IMR-90 (cell line): ENCODE measurements at regions not wholly inside any gene's neighbourhood (a gene's known extent, or its start where the extent isn't known, plus 50 kb on each side); places are given as distances from the start of the nearest gene placed in this dataset.

Experiments
- ATAC-seq: fragments of 200-7000 bp; cut with Tn5 transposase; 2 replicates; pipeline ENCODE4 v1.9.1; 2020; ENCODE audit warnings: low read depth, mild to moderate bottlenecking, moderate library complexity
- BruUV-seq: library from RNA; stranded (reverse); fragments of 400-500 nt; replicated peaks from 2 replicates; lab custom pipeline; 2021; lab: Mats Ljungman, UMichigan
- CTCF ChIA-PET: fragments of 300-600 bp; formaldehyde crosslinking; extraction: SDS; loops from one replicate; lab custom pipeline; 2021; ENCODE audit warnings: antibody characterized with exemption; lab: Yijun Ruan, JAX
- POLR2A ChIA-PET: fragments of 300-600 bp; sonication (Branson Sonifier 250); formaldehyde crosslinking; loops from one replicate; lab custom pipeline; 2022; ENCODE audit warnings: antibody characterized with exemption; ENCODE audit not compliant: unreplicated experiment; lab: Charles Lee
- DNase-seq: peaks from one replicate; pipeline ENCODE4 v3.0.0; 2013
- H2AFZ ChIP-seq: replicated peaks from 2 replicates; pipeline ENCODE3; 2013; ENCODE audit warnings: low read length, mild to moderate bottlenecking; ENCODE audit not compliant: poor library complexity
- H2AK5ac ChIP-seq: 2 replicates; pipeline ENCODE4 v1.6.1; 2013; ENCODE audit warnings: low read depth, low read length, inconsistent platforms
- H2AK9ac ChIP-seq: replicated peaks from 2 replicates; pipeline ENCODE3; 2013; ENCODE audit warnings: mild to moderate bottlenecking, low read depth, low read length, moderate library complexity; ENCODE audit not compliant: poor library complexity
- H2BK120ac ChIP-seq: 2 replicates; pipeline ENCODE4 v1.6.1; 2013; ENCODE audit warnings: low read depth, low read length, inconsistent platforms
- H2BK15ac ChIP-seq: 3 replicates; pipeline ENCODE4 v1.6.1; 2013; ENCODE audit warnings: low read depth, low read length, inconsistent platforms
- H2BK20ac ChIP-seq: 2 replicates; pipeline ENCODE4 v1.6.1; 2013; ENCODE audit warnings: low read depth, mild to moderate bottlenecking, inconsistent platforms, low read length, moderate library complexity
- H2BK5ac ChIP-seq: 2 replicates; pipeline ENCODE4 v1.6.1; 2013; ENCODE audit warnings: mild to moderate bottlenecking, low read depth, low read length, inconsistent platforms; ENCODE audit not compliant: poor library complexity, severe bottlenecking
- H3K14ac ChIP-seq: replicated peaks from 2 replicates; pipeline ENCODE4 v1.6.1; 2013; ENCODE audit warnings: low read depth, low read length, inconsistent platforms
- H3K18ac ChIP-seq: 2 replicates; pipeline ENCODE4 v1.6.1; 2013; ENCODE audit warnings: low read depth, low read length, control low read depth
- H3K23ac ChIP-seq: 2 replicates; pipeline ENCODE4 v1.6.1; 2013; ENCODE audit warnings: low read depth, low read length, inconsistent platforms
- H3K27ac ChIP-seq: 2 replicates; pipeline ENCODE4 v1.5.1; 2013; ENCODE audit warnings: mild to moderate bottlenecking, control low read depth, low read length; ENCODE audit not compliant: insufficient read depth
- H3K27me3 ChIP-seq: 2 replicates; pipeline ENCODE4 v1.6.1; 2013; ENCODE audit warnings: low read length; ENCODE audit not compliant: control insufficient read depth, insufficient read depth
- H3K36me3 ChIP-seq: 2 replicates; pipeline ENCODE4 v1.6.1; 2013; ENCODE audit warnings: low read length, mixed read lengths; ENCODE audit not compliant: control insufficient read depth, insufficient read depth
- H3K4ac ChIP-seq: 2 replicates; pipeline ENCODE4 v1.6.1; 2013; ENCODE audit warnings: low read depth, low read length, inconsistent platforms
- H3K4me1 ChIP-seq: 2 replicates; pipeline ENCODE4 v1.6.1; 2013; ENCODE audit warnings: low read length, mixed read lengths; ENCODE audit not compliant: control insufficient read depth, insufficient read depth
- H3K4me2 ChIP-seq: 2 replicates; pipeline ENCODE4 v1.6.1; 2013; ENCODE audit warnings: low read depth, mild to moderate bottlenecking, control low read depth, low read length, moderate library complexity
- H3K4me3 ChIP-seq: 2 replicates; pipeline ENCODE4 v1.5.1; 2013; ENCODE audit warnings: low read depth, mild to moderate bottlenecking, control low read depth, low read length, moderate library complexity; ENCODE audit not compliant: insufficient read depth
- H3K56ac ChIP-seq: 2 replicates; pipeline ENCODE4 v1.6.1; 2013; ENCODE audit warnings: low read length, inconsistent platforms; ENCODE audit not compliant: insufficient read depth; ENCODE audit errors: extremely low read depth
- H3K79me1 ChIP-seq, 2 experiments: 2 replicates each; pipeline ENCODE4 v1.6.1; 2013; ENCODE audit warnings: low read length in 2 of 2, inconsistent platforms in 1 of 2, low read depth in 1 of 2
- H3K9ac ChIP-seq: 2 replicates; pipeline ENCODE4 v1.6.1; 2013; ENCODE audit warnings: low read depth, low read length, control low read depth
- H3K9me1 ChIP-seq: 2 replicates; pipeline ENCODE4 v1.6.1; 2013; ENCODE audit warnings: low read length, inconsistent platforms; ENCODE audit not compliant: insufficient read depth
- H3K9me3 ChIP-seq: 2 replicates; pipeline ENCODE4 v1.6.1; 2013; ENCODE audit warnings: low read length; ENCODE audit not compliant: control insufficient read depth, insufficient read depth
- H4K20me1 ChIP-seq: 2 replicates; pipeline ENCODE4 v1.6.1; 2013; ENCODE audit warnings: low read length, inconsistent platforms; ENCODE audit not compliant: insufficient read depth
- H4K5ac ChIP-seq: 2 replicates; pipeline ENCODE4 v1.6.1; 2013; ENCODE audit warnings: mild to moderate bottlenecking, low read depth, low read length, control low read depth
- H4K8ac ChIP-seq, 2 experiments: 2 replicates each; pipeline ENCODE4 v1.6.1; 2013; ENCODE audit warnings: low read depth in 2 of 2, low read length in 2 of 2, control low read depth in 1 of 2, inconsistent platforms in 1 of 2
- H4K91ac ChIP-seq: 2 replicates; pipeline ENCODE4 v1.6.1; 2013; ENCODE audit warnings: low read depth, low read length, inconsistent platforms; ENCODE audit not compliant: insufficient read depth
- BHLHE40 ChIP-seq: fragments of 150-350 bp; IDR thresholded peaks from 2 replicates; pipeline ENCODE4 v1.6.1; 2016; ENCODE audit warnings: mild to moderate bottlenecking, low read depth, low read length
- CEBPB ChIP-seq: IDR thresholded peaks from 2 replicates; pipeline ENCODE4 v1.6.1; 2012; ENCODE audit warnings: low read depth, low read length, improper control_type of control experiment
- MAFK ChIP-seq: IDR thresholded peaks from 2 replicates; pipeline ENCODE4 v1.6.1; 2012; ENCODE audit warnings: low read depth, low read length, improper control_type of control experiment
- MAZ ChIP-seq: IDR thresholded peaks from 2 replicates; pipeline ENCODE4 v1.6.1; 2012; ENCODE audit warnings: low read depth, mild to moderate bottlenecking, low read length, improper control_type of control experiment, moderate library complexity, borderline replicate concordance
- MXI1 ChIP-seq: IDR thresholded peaks from 2 replicates; pipeline ENCODE4 v1.6.1; 2012; ENCODE audit warnings: low read depth, mild to moderate bottlenecking, low read length, moderate library complexity, borderline replicate concordance
- RCOR1 ChIP-seq: IDR thresholded peaks from 2 replicates; pipeline ENCODE4 v1.6.1; 2012; ENCODE audit warnings: mild to moderate bottlenecking, low read length, improper control_type of control experiment; ENCODE audit not compliant: insufficient replicate concordance
- SMC3 ChIP-seq: fragments of 150-350 bp; IDR thresholded peaks from 2 replicates; pipeline ENCODE4 v1.6.1; 2016; ENCODE audit warnings: low read depth, mild to moderate bottlenecking, antibody characterized with exemption, low read length, moderate library complexity
- WGBS, 2 experiments: methylation state at CpG; one replicate each; pipeline versions ENCODE4 v1.1.5 to v1.1.7; 2013; ENCODE audit warnings: missing lambda C conversion rate in 2 of 2; ENCODE audit not compliant: insufficient read length in 1 of 2; ENCODE audit errors: extremely low coverage in 2 of 2; 5-methylcytosine and 5-hydroxymethylcytosine counted together
- dilution Hi-C: fragments of 300-500 bp; cut with HindIII; formaldehyde crosslinking; loops from one replicate; pipeline ENCODE4 v1.14.3; 2018; ENCODE audit warnings: low sequenced_read_pairs; ENCODE audit not compliant: unreplicated experiment
- in situ Hi-C: fragments of 300-500 bp; cut with MboI; formaldehyde crosslinking; loops from 3 replicates; pipeline ENCODE4 v1.14.3; 2019; ENCODE audit warnings: low sequenced_read_pairs, inconsistent platforms, mixed read lengths
- intact Hi-C: fragments of 100-400 bp; cut with micrococcal nuclease; formaldehyde crosslinking; loops from 2 replicates; pipeline ENCODE4 v1.10.0; 2022
- TF ChIP-seq, protein P1 (sequence below): fragments of 150-350 bp; IDR thresholded peaks from 2 replicates; pipeline ENCODE4 v1.6.1; 2017; ENCODE audit warnings: mild to moderate bottlenecking, antibody characterized with exemption, low read length, low read depth
- TF ChIP-seq, protein P2 (sequence below): conservative IDR thresholded peaks from 2 replicates; pipeline ENCODE4 v1.5.1; 2012; ENCODE audit warnings: mild to moderate bottlenecking, low read depth, low read length, improper control_type of control experiment

DNA sequence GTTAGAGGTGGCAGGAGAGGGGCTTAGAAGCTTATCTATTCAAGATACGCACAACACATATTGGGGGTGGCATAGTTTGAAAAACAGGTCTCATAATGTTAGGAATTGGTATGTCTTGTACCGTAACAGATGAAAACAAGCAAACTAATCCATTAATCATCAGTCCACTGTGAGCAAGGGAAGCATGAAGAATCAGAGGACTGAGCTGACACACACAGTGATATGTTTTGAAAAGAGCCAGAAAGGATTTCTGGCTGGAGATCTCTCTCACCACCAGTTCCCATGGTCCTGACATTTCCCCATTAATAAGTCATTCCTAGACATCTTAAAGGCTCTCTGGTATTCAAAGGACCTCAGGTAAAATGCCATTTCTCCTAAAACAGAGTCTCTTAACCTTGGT lies 158.8 kb upstream of the PHACTR1 start:
- Histone ChIP-seq H3K56ac (no peak overlapping the region), H2BK20ac (no peak overlapping the region), H3K4me1 (no peaks in the 10 kb centered on the region), H3K9ac (no peak overlapping the region), H2AK9ac (no peak overlapping the region), H2AK5ac (no peak overlapping the region), H3K27ac (no peak overlapping the region), H2BK15ac (no peak overlapping the region), H2BK120ac (no peak overlapping the region), H4K91ac (no peak overlapping the region), H3K4me2 (no peak overlapping the region), H4K5ac (no peak overlapping the region), H3K23ac (no peak overlapping the region), H3K18ac (no peak overlapping the region), H3K36me3 (no peaks in the 10 kb centered on the region), H4K20me1 (no peaks in the 10 kb centered on the region), H2AFZ (no peak overlapping the region), H3K14ac (no peak overlapping the region), H3K4ac (no peak overlapping the region), H2BK5ac (no peak overlapping the region), H3K9me3 (peaks cover 10% of the 10 kb centered on the region), H3K27me3 (no peaks in the 10 kb centered on the region; the same call in 1 of the 2 replicates), H3K9me1 (no peaks in the 10 kb centered on the region), H4K8ac (no peak overlapping the region), H3K4me3 (no peak overlapping the region), H3K79me1 (no peaks in the 10 kb centered on the region)
- in situ Hi-C loops, result no loop called here
- intact Hi-C loops, result no loop called here
- dilution Hi-C loops, result no loop called here
- ChIA-PET CTCF (no interaction called here), POLR2A (no interaction called here)
- BruUV-seq, result no TSS peak
- no peak for DNase-seq
- no CpG with 5 or more reads among the region's 2 CpGs for WGBS, 2 experiments
- TF ChIP-seq, protein P1, sequence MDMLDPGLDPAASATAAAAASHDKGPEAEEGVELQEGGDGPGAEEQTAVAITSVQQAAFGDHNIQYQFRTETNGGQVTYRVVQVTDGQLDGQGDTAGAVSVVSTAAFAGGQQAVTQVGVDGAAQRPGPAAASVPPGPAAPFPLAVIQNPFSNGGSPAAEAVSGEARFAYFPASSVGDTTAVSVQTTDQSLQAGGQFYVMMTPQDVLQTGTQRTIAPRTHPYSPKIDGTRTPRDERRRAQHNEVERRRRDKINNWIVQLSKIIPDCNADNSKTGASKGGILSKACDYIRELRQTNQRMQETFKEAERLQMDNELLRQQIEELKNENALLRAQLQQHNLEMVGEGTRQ, result no peak
- TF ChIP-seq MAZ, result no peak
- TF ChIP-seq SMC3, result no peak
- TF ChIP-seq, protein P2, sequence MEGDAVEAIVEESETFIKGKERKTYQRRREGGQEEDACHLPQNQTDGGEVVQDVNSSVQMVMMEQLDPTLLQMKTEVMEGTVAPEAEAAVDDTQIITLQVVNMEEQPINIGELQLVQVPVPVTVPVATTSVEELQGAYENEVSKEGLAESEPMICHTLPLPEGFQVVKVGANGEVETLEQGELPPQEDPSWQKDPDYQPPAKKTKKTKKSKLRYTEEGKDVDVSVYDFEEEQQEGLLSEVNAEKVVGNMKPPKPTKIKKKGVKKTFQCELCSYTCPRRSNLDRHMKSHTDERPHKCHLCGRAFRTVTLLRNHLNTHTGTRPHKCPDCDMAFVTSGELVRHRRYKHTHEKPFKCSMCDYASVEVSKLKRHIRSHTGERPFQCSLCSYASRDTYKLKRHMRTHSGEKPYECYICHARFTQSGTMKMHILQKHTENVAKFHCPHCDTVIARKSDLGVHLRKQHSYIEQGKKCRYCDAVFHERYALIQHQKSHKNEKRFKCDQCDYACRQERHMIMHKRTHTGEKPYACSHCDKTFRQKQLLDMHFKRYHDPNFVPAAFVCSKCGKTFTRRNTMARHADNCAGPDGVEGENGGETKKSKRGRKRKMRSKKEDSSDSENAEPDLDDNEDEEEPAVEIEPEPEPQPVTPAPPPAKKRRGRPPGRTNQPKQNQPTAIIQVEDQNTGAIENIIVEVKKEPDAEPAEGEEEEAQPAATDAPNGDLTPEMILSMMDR, result no peak
- TF ChIP-seq RCOR1, result no peak
- no peak for TF ChIP-seq BHLHE40
- TF ChIP-seq CEBPB, result no peak
- no peak for TF ChIP-seq MXI1
- TF ChIP-seq MAFK, result no peak
- no peak for ATAC-seq
